Liver (tissue), 3 donors: ENCODE measurements at regions not wholly inside any gene's neighbourhood (a gene's known extent, or its start where the extent isn't known, plus 50 kb on each side); places are given as distances from the start of the nearest gene placed in this dataset.

Experiments used
- FOXA1 ChIP-seq: IDR thresholded peaks from 2 replicates; pipeline ENCODE4 v1.6.1; 2016; ENCODE audit warnings: antibody characterized with exemption
- GABPA ChIP-seq, 2 donors: IDR thresholded peaks in 1 of 2; conservative IDR thresholded peaks in 1 of 2; 2 replicates each; pipeline ENCODE4 v1.6.1; 2016; ENCODE audit warnings: antibody characterized with exemption in 2 of 2, mild to moderate bottlenecking in 1 of 2, moderate library complexity in 1 of 2
- HNF4A ChIP-seq, 2 donors: conservative IDR thresholded peaks; 2 replicates each; pipeline ENCODE4 v1.6.1; 2016; ENCODE audit warnings: antibody characterized with exemption in 2 of 2, mild to moderate bottlenecking in 2 of 2
- JUND ChIP-seq, 2 donors: IDR thresholded peaks; 2 replicates each; pipeline ENCODE4 v1.6.1; 2016; ENCODE audit warnings: antibody characterized with exemption in 2 of 2
- NR2F2 ChIP-seq: IDR thresholded peaks from 2 replicates; pipeline ENCODE4 v1.6.1; 2016; ENCODE audit warnings: antibody characterized with exemption
- RAD21 ChIP-seq, 2 donors: IDR thresholded peaks; 2 replicates each; pipeline ENCODE4 v1.6.1; 2016; ENCODE audit warnings: antibody characterized with exemption in 2 of 2, mild to moderate bottlenecking in 2 of 2
- SP1 ChIP-seq: IDR thresholded peaks from 2 replicates; pipeline ENCODE4 v1.6.1; 2018; ENCODE audit warnings: antibody characterized with exemption, mild to moderate bottlenecking
- TAF1 ChIP-seq: conservative IDR thresholded peaks from 2 replicates; pipeline ENCODE4 v1.6.1; 2016; ENCODE audit warnings: antibody characterized with exemption, mild to moderate bottlenecking
- YY1 ChIP-seq: IDR thresholded peaks from 2 replicates; pipeline ENCODE4 v1.6.1; 2016; ENCODE audit warnings: antibody characterized with exemption, mild to moderate bottlenecking
- TF ChIP-seq, protein P1 (sequence below): fragments of 150-350 bp; IDR thresholded peaks from 2 replicates; pipeline ENCODE4 v1.5.1; 2017; ENCODE audit warnings: improper control_type of control experiment, low read depth, low read length; ENCODE audit not compliant: missing input control
- TF ChIP-seq, protein P2 (sequence below): IDR thresholded peaks from 2 replicates; pipeline ENCODE4 v1.6.1; 2016; ENCODE audit warnings: antibody characterized with exemption
- TF ChIP-seq, protein P3 (sequence below): IDR thresholded peaks from 2 replicates; pipeline ENCODE4 v1.6.1; 2016; ENCODE audit warnings: antibody characterized with exemption
- TF ChIP-seq, protein P4 (sequence below): IDR thresholded peaks from 2 replicates; pipeline ENCODE4 v1.6.1; 2016; ENCODE audit warnings: antibody characterized with exemption
- donor health status: healthy.
- donor health status: healthy.

DNA sequence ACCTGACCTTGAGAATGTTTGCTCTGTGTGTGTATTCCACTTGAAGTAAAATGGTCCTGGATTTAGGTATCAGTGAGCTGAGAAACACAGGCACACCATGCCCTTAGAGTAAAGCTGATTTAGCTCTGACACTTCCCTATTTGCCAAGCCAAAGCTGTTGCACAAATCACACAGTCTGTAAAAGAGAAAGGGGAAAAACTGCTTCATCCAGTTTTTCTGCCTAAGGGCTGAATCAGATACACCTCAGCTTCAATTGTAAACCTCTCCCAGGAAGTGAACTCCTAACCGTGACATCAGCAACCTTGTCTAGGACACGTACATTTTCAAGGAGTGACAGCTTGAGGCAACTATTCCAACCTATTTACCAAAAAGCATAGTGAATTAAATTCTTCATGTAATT lies 150.4 kb downstream of the NR4A2 start:
- TF ChIP-seq, protein P1, sequence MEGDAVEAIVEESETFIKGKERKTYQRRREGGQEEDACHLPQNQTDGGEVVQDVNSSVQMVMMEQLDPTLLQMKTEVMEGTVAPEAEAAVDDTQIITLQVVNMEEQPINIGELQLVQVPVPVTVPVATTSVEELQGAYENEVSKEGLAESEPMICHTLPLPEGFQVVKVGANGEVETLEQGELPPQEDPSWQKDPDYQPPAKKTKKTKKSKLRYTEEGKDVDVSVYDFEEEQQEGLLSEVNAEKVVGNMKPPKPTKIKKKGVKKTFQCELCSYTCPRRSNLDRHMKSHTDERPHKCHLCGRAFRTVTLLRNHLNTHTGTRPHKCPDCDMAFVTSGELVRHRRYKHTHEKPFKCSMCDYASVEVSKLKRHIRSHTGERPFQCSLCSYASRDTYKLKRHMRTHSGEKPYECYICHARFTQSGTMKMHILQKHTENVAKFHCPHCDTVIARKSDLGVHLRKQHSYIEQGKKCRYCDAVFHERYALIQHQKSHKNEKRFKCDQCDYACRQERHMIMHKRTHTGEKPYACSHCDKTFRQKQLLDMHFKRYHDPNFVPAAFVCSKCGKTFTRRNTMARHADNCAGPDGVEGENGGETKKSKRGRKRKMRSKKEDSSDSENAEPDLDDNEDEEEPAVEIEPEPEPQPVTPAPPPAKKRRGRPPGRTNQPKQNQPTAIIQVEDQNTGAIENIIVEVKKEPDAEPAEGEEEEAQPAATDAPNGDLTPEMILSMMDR: no peak
- TF ChIP-seq, protein P2, sequence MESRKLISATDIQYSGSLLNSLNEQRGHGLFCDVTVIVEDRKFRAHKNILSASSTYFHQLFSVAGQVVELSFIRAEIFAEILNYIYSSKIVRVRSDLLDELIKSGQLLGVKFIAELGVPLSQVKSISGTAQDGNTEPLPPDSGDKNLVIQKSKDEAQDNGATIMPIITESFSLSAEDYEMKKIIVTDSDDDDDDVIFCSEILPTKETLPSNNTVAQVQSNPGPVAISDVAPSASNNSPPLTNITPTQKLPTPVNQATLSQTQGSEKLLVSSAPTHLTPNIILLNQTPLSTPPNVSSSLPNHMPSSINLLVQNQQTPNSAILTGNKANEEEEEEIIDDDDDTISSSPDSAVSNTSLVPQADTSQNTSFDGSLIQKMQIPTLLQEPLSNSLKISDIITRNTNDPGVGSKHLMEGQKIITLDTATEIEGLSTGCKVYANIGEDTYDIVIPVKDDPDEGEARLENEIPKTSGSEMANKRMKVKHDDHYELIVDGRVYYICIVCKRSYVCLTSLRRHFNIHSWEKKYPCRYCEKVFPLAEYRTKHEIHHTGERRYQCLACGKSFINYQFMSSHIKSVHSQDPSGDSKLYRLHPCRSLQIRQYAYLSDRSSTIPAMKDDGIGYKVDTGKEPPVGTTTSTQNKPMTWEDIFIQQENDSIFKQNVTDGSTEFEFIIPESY: no peak
- no peak for TF ChIP-seq RAD21 (IDR thresholded peaks at IDR 0.05)
- peak; percentile 39 for TF ChIP-seq SP1
- TF ChIP-seq, protein P3, sequence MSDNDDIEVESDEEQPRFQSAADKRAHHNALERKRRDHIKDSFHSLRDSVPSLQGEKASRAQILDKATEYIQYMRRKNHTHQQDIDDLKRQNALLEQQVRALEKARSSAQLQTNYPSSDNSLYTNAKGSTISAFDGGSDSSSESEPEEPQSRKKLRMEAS: no peak
- no peak for TF ChIP-seq HNF4A (conservative IDR thresholded peaks at IDR 0.05)
- TF ChIP-seq NR2F2: no peak
- no peak for TF ChIP-seq TAF1
- TF ChIP-seq GABPA (IDR thresholded peaks at IDR 0.05 in 1 of 2, conservative IDR thresholded peaks at IDR 0.05 in 1 of 2): no peak
- TF ChIP-seq, protein P4, sequence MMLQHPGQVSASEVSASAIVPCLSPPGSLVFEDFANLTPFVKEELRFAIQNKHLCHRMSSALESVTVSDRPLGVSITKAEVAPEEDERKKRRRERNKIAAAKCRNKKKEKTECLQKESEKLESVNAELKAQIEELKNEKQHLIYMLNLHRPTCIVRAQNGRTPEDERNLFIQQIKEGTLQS: no peak
- no peak for TF ChIP-seq YY1
- no peak for TF ChIP-seq FOXA1
- no peak for TF ChIP-seq JUND (IDR thresholded peaks at IDR 0.05)
